Activated B cell treated with CpG ODN at 0.5 μM for 24 hours (primary cell): ENCODE measurements at regions not wholly inside any gene's neighbourhood (a gene's known extent, or its start where the extent isn't known, plus 50 kb on each side); places are given as distances from the start of the nearest gene placed in this dataset.

ENCODE experiments used
- ATAC-seq: fragments of 200-7000 bp; cut with Tn5 transposase; one replicate; pipeline ENCODE4 v1.10.0; 2021; ENCODE audit warnings: low read depth, mild to moderate bottlenecking, moderate library complexity
- CTCF ChIA-PET: fragments of 350-600 bp; sonication (Branson Sonifier 250); formaldehyde crosslinking; loops from one replicate; lab custom pipeline; 2021; ENCODE audit warnings: antibody characterized with exemption; lab: Charles Lee
- POLR2A ChIA-PET: fragments of 350-600 bp; sonication (Branson Sonifier 250); formaldehyde crosslinking; loops from one replicate; lab custom pipeline; 2021; ENCODE audit warnings: antibody characterized with exemption; lab: Charles Lee
- DNase-seq: peaks from one replicate; pipeline ENCODE4 v3.0.0; 2022
- H3K27ac Mint-ChIP-seq: one replicate; pipeline ENCODE4 v1.8.0; 2020; ENCODE audit warnings: mixed read lengths
- H3K27me3 Mint-ChIP-seq: one replicate; pipeline ENCODE4 v1.8.0; 2021; ENCODE audit warnings: mixed read lengths
- H3K36me3 Mint-ChIP-seq: one replicate; pipeline ENCODE4 v1.8.0; 2021; ENCODE audit warnings: low read depth, mixed read lengths
- H3K4me1 Mint-ChIP-seq: one replicate; pipeline ENCODE4 v1.8.0; 2021; ENCODE audit warnings: mixed read lengths
- H3K4me3 Mint-ChIP-seq: one replicate; pipeline ENCODE4 v1.8.0; 2020; ENCODE audit warnings: mild to moderate bottlenecking, mixed read lengths
- H3K9me3 Mint-ChIP-seq: one replicate; pipeline ENCODE4 v1.8.0; 2020; ENCODE audit warnings: mixed read lengths
- intact Hi-C: fragments of 100-400 bp; cut with micrococcal nuclease; formaldehyde crosslinking; loops from one replicate; pipeline ENCODE4 v1.15.1; 2024
- TF ChIP-seq, protein P1 (sequence below): fragments of 200-600 bp; IDR thresholded peaks from one replicate; pipeline ENCODE4 v1.8.0; 2022; ENCODE audit warnings: antibody characterized with exemption, mild to moderate bottlenecking

DNA sequence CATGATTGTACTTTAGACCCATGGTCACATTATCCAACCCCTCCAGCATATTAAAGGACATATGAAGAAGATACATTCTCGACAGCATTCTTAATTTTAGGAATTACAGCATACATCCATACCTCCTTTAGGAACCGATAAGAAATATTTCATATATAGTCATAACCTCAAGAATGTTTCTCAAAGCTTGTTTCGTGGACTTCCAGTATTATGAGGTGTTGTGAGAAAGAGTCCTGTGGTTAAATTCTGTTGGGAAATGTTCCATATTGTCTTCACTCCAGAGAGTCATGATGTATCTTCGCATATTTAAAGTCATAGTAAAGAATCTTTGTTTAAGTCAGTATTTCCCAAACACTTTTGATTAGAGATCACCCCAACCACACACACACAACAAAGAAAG lies 321.0 kb upstream of the SNX7 start:
- intact Hi-C loops, result no loop called here
- H3K4me1 Mint-ChIP-seq, result no peaks in the 10 kb centered on the region
- no peak overlapping the region for H3K27ac Mint-ChIP-seq
- no peak overlapping the region for H3K4me3 Mint-ChIP-seq
- no peaks in the 10 kb centered on the region for H3K27me3 Mint-ChIP-seq
- H3K36me3 Mint-ChIP-seq, result no peaks in the 10 kb centered on the region
- no peaks in the 10 kb centered on the region for H3K9me3 Mint-ChIP-seq
- CTCF ChIA-PET, result no interaction called here
- DNase-seq (no peak), ATAC-seq (no peak)
- POLR2A ChIA-PET, result no interaction called here
- TF ChIP-seq, protein P1, sequence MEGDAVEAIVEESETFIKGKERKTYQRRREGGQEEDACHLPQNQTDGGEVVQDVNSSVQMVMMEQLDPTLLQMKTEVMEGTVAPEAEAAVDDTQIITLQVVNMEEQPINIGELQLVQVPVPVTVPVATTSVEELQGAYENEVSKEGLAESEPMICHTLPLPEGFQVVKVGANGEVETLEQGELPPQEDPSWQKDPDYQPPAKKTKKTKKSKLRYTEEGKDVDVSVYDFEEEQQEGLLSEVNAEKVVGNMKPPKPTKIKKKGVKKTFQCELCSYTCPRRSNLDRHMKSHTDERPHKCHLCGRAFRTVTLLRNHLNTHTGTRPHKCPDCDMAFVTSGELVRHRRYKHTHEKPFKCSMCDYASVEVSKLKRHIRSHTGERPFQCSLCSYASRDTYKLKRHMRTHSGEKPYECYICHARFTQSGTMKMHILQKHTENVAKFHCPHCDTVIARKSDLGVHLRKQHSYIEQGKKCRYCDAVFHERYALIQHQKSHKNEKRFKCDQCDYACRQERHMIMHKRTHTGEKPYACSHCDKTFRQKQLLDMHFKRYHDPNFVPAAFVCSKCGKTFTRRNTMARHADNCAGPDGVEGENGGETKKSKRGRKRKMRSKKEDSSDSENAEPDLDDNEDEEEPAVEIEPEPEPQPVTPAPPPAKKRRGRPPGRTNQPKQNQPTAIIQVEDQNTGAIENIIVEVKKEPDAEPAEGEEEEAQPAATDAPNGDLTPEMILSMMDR, result no peak

DNA sequence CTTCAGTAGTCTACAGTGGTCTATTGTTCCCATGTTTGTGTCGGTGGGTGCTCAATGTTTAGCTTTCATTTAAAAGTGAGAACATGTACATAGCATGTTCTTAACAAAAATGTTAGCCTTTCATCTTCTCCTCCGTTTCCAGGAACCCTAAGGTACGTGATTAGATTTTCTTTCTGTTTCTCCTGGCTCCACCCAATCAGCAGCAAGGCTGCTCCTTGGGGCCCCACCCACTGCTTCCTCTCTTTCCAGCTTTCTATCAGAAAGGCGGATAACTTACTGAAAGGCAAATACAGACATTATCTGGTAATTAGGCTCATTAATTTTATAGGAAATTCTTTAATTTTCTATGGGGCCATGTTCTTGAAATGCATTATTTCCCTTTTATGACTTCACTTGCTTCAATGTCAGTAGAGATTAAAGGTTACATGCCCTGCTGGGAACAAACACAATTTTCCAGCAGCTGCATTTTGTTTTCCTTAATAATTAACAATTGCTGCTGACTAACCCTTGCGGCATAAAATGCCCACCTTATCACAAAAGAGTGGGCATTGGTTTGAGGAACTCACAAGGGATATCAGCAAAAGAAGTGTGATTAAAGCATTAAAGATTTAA lies 324.9 kb upstream of the SNX7 start:
- DNase-seq, result no peak
- ChIA-PET CTCF (no interaction called here), POLR2A (no interaction called here)
- ATAC-seq, result no peak
- H3K36me3 Mint-ChIP-seq, result no peaks in the 10 kb centered on the region
- no peaks in the 10 kb centered on the region for H3K4me1 Mint-ChIP-seq
- H3K27ac Mint-ChIP-seq, result no peak overlapping the region
- TF ChIP-seq, protein P1, result no peak
- no peaks in the 10 kb centered on the region for H3K27me3 Mint-ChIP-seq
- H3K4me3 Mint-ChIP-seq, result no peak overlapping the region
- intact Hi-C loops, result no loop called here
- no peaks in the 10 kb centered on the region for H3K9me3 Mint-ChIP-seq

DNA sequence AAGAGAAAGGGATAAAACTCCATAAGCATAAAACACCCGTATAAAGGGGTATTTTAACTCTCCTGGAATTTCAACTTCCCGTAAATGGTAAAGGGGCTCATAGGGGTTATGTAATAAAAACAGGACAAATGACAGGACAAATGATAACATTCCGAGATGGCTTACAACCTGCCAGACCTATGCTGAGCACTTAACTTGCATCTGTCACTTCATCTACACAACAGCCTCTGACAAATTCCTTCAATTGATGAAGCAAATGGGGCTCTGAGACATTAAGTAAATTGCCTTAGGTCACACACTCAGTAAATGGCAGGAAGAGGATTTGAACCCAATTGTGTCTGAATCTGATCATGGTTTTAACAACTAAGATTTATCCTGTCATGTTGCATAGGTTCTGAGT lies 327.6 kb upstream of the SNX7 start:
- Mint-ChIP-seq H3K4me1 (no peaks in the 10 kb centered on the region), H3K4me3 (no peak overlapping the region), H3K27me3 (no peaks in the 10 kb centered on the region), H3K27ac (no peak overlapping the region), H3K9me3 (no peaks in the 10 kb centered on the region), H3K36me3 (no peaks in the 10 kb centered on the region)
- DNase-seq (no peak), ATAC-seq (no peak)
- intact Hi-C loops, result loop anchor here (5.0 kb wide), 1 partner anchor 1203 kb away; no protein-coding TSS in a partner anchor
- TF ChIP-seq, protein P1, result no peak
- ChIA-PET POLR2A (no interaction called here), CTCF (no interaction called here)

DNA sequence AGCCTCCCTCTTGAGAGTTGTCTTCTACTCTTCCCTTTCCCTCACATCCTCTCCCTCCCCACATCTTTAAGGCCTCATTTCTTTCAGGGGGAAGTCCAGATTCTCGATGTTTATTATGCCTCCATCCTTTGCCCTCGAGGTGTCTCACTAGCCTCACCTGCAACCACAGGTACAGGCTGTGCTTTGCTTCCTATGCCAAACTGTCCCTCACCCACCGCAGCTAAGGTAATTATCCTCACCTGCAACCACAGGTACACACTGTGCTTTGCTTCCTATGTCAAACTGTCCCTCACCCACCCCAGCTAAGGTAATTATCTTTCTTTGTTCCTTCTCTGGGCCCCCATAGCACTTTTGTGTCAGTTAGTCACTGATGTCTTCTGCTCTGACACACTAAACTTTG lies 328.1 kb upstream of the SNX7 start:
- ATAC-seq (no peak), DNase-seq (no peak)
- TF ChIP-seq, protein P1, result no peak
- H3K27me3 Mint-ChIP-seq, result no peaks in the 10 kb centered on the region
- no peaks in the 10 kb centered on the region for H3K4me1 Mint-ChIP-seq
- no peak overlapping the region for H3K4me3 Mint-ChIP-seq
- CTCF ChIA-PET, result no interaction called here
- no peaks in the 10 kb centered on the region for H3K36me3 Mint-ChIP-seq
- no peak overlapping the region for H3K27ac Mint-ChIP-seq
- POLR2A ChIA-PET, result no interaction called here
- intact Hi-C loops, result loop anchor here (5.0 kb wide), 1 partner anchor 1204 kb away; no protein-coding TSS in a partner anchor
- H3K9me3 Mint-ChIP-seq, result no peaks in the 10 kb centered on the region

DNA sequence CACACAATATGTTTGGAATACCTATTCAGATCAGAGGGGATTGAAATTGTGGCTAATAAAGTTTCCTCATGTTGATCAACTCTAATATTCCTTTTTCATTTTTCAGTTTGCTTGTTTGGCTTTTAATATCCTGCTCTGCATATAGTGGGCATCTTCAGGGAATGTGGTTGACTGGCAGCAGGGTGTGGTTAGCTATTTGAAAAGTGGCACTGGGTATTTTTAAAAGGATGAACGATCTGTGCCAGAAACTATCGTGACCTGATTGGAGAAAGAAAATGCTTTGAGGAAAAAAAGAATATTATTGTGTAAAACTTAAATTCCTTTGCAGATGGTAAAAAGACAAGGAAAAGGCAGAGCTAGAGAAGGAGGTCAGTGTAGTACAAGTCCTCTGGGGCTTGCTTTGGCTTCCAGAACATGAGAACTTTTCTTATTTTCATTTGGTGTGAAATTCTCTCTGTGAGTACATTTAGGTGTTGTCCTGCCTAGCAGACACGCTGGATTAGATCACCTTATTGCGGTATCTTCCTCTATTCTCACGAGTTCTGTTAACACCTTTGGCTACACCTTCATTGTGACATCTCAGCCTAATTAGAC lies 329.7 kb upstream of the SNX7 start:
- DNase-seq (no peak), ATAC-seq (no peak)
- Mint-ChIP-seq H3K9me3 (no peaks in the 10 kb centered on the region), H3K36me3 (no peaks in the 10 kb centered on the region), H3K4me1 (no peaks in the 10 kb centered on the region), H3K4me3 (no peak overlapping the region), H3K27me3 (no peaks in the 10 kb centered on the region), H3K27ac (no peak overlapping the region)
- ChIA-PET POLR2A (no interaction called here), CTCF (no interaction called here)
- intact Hi-C loops, result loop anchor here (5.0 kb wide), 1 partner anchor 1205 kb away; no protein-coding TSS in a partner anchor
- TF ChIP-seq, protein P1, result no peak
